Lower leg skin (tissue), 4 donors: ENCODE measurements at regions not wholly inside any gene's neighbourhood (a gene's known extent, or its start where the extent isn't known, plus 50 kb on each side); places are given as distances from the start of the nearest gene placed in this dataset.

Source experiments
- DNase-seq, 2 donors: peaks; one replicate each; pipeline ENCODE4 v3.0.0-alpha.2; 2019; ENCODE audit warnings: low spot score in 2 of 2
- H3K4me3 ChIP-seq: fragments of 200-600 bp; sonication (generic); 2 replicates; pipeline ENCODE4 v1.5.1; 2017; ENCODE audit warnings: mild to moderate bottlenecking, low read depth; ENCODE audit not compliant: poor library complexity, severe bottlenecking
- POLR2A ChIP-seq, 2 donors: fragments of 450-650 bp; IDR thresholded peaks; one replicate each; pipeline ENCODE4 v1.6.1; 2016 to 2017; ENCODE audit warnings: antibody characterized with exemption in 2 of 2, mild to moderate bottlenecking in 1 of 2, moderate library complexity in 1 of 2
- WGBS, 2 donors: methylation state at CpG; one replicate each; pipeline ENCODE4 v1.1.5; 2018; 5-methylcytosine and 5-hydroxymethylcytosine counted together
- intact Hi-C: fragments of 100-400 bp; cut with DNase I; formaldehyde crosslinking; loops from one replicate; pipeline ENCODE4 v1.15.0; 2023; ENCODE audit warnings: low total_unique reads
- TF ChIP-seq, protein P1 (sequence below), 3 donors: fragments of 450-650 bp; IDR thresholded peaks; one replicate each; pipeline ENCODE4 v1.5.1; 2016; ENCODE audit warnings: antibody characterized with exemption in 3 of 3, mild to moderate bottlenecking in 3 of 3, moderate library complexity in 2 of 3

DNA sequence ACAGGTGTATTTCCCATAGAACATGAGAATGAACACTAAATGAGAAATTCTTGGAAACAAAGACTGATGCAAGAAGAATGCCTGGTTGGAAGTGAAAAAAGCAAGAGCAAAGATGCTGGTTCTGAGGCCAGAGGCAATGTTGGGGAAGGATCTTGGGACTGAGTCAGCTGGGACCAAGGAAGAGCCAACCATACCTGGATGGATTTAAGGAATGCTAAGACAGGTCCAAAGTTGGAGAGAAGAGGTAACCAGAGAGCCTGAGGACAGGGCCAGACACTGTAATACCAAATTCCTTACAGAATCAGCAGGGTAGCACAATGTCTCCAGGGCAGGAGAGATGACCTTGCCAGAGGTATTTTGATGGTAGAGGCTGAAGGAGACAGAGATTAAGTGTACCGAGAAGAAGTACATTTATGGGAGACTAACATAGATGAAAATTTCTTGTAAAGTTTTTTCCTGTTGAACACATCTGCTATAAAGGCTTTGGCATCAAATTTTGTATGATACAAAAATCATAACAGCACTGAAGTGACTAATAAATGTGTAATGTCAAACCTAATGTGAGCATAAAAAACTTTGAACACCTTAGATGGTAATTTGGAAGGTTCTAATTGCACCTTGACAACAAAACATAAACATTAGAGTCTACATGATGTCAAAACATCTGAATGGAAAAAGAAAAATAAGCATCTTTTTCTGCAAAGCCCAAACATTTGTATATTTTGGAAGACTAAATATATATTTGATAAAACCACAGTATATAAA is 221.7 kb upstream of the MARCKS start:
- 67 to 69% methylated on average over 1 of the region's 1 CpG for whole genome bisulfite sequencing, 2 donors
- TF ChIP-seq, protein P1, sequence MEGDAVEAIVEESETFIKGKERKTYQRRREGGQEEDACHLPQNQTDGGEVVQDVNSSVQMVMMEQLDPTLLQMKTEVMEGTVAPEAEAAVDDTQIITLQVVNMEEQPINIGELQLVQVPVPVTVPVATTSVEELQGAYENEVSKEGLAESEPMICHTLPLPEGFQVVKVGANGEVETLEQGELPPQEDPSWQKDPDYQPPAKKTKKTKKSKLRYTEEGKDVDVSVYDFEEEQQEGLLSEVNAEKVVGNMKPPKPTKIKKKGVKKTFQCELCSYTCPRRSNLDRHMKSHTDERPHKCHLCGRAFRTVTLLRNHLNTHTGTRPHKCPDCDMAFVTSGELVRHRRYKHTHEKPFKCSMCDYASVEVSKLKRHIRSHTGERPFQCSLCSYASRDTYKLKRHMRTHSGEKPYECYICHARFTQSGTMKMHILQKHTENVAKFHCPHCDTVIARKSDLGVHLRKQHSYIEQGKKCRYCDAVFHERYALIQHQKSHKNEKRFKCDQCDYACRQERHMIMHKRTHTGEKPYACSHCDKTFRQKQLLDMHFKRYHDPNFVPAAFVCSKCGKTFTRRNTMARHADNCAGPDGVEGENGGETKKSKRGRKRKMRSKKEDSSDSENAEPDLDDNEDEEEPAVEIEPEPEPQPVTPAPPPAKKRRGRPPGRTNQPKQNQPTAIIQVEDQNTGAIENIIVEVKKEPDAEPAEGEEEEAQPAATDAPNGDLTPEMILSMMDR (IDR thresholded peaks at IDR 0.05), result no peak
- no peak for TF ChIP-seq POLR2A (IDR thresholded peaks at IDR 0.05)
- intact Hi-C loops, result loop anchor here (10.0 kb wide), 1 partner anchor 219 kb away; the partner anchor contains the start of gene MARCKS
- no peak for DNase-seq
- H3K4me3 ChIP-seq, result no peak overlapping the region

DNA sequence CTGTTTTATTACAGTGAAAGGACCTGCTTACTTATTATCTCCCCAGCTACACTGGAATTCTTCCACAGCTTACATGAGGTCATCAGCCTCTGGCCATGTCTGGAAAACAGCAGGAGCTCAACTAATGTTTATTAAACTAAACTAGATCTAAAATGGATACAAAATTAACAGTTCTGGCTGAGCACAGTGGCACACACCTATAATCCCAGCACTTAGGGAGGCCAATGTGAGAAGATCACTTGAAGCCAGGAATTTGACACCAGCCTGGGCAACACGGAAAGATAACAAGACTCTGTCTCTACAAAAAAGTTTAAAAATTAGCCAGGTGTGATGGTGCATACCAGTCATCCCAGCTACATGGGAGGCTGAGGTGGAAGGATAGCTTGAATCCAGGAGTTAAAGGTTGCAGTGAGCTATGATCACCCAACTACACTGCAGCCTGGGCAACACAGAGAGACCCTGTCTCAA is 220.8 kb upstream of the MARCKS start:
- 46 to 68% methylated on average over 1 of the region's 1 CpG for WGBS, 2 donors
- H3K4me3 ChIP-seq, result no peak overlapping the region
- TF ChIP-seq, protein P1 (IDR thresholded peaks at IDR 0.05), result no peak
- no peak for TF ChIP-seq POLR2A (IDR thresholded peaks at IDR 0.05)
- intact Hi-C loops, result loop anchor here (10.0 kb wide), 1 partner anchor 218 kb away; the partner anchor contains the start of gene MARCKS
- DNase-seq, result no peak

DNA sequence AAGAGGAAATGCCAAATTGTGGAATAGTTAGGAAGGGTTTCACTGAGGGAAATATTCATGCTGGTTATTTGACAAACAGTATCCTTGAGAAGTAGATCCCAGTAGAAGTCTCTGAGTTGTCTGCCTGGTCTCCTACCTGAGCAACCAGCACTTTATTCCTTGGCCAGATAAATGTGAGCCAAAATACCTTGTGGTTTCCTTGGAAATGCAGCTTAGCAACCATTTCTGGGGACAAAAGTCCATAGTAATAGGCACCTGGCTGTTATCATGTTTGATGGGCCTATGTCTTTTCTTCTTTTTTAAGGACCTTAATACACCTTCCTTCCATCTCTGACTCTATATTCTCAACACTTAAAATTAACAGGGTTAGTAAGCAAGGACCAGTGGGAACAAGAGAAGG is 217.1 kb upstream of the MARCKS start:
- intact Hi-C loops, result no loop called here
- no peak overlapping the region for H3K4me3 ChIP-seq
- no peak for TF ChIP-seq POLR2A (IDR thresholded peaks at IDR 0.05)
- TF ChIP-seq, protein P1 (IDR thresholded peaks at IDR 0.05), result no peak
- DNase-seq, result no peak

DNA sequence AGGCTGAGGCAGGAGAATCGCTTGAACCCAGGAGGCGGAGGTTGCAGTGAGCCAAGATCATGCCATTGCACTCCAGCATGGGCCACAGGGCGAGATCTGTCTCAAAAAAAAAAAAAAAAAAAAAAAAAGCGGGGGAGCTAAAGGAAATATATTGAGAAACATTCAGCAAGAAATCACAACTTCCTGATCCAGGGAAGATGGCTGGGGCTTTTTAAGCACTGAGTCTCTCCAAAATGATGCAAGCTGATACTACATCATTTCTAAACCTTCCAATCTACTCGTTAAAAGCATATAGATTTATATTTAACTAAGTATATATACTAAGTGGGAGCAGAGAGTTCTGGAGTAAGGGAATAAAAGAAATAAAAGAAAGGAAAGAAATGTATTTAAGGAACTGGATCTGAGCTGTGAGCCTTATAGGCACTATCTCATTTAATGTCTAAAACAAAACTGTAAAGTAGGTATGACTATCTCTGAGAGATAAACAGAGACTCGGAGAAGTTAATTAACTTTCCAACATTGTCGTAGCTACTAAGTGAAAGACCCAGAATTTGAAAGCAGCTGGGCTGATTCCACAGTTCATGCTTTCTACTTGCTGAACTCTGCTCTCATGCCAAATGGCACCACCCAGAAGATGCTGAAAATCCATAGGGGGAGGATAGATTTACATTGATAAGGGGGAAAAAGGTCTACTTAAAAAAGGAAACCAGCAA is 215.0 kb upstream of the MARCKS start:
- DNase-seq, result no peak
- no peak for TF ChIP-seq POLR2A (IDR thresholded peaks at IDR 0.05)
- TF ChIP-seq, protein P1 (IDR thresholded peaks at IDR 0.05), result no peak
- intact Hi-C loops, result no loop called here
- 76 to 84% methylated on average over 7 of the region's 7 CpGs for WGBS, 2 donors
- no peak overlapping the region for H3K4me3 ChIP-seq

DNA sequence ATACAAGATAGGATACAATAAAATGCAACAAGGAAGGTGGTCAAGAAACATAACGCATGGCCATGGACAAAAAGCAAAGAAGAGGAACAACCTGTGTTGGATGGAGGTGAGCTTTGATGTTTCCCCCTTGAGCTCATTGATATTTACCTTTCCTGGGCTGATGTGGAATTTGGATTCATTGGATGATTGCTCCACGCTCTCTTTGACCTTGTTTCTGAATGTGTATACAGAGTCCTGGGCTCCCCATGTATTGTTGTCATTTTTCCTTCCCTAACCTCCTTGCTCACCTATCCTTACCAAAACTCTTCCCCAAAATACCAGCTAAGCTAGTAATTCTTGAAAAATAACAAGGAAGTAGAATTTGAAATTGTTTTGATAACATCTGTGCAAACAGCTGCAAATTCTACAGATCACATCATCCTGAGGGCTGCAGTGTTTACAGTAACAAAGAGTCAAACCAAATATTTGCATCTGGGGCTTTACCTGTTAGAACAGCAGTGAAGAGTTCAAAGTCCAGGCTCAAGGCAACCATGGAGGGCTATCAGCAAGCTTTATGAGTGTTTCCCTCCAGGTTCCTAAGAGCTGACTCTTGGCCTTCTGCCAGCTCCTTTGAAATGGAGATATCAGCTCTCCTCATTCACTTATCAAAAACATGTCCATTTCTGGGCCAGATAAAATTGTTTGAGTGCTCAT is 214.3 kb upstream of the MARCKS start:
- intact Hi-C loops, result no loop called here
- TF ChIP-seq, protein P1 (IDR thresholded peaks at IDR 0.05), result peak in 1 of 3 donors; percentile 19
- no peak for TF ChIP-seq POLR2A (IDR thresholded peaks at IDR 0.05)
- DNase-seq, result no peak
- 80 to 81% methylated on average over 2 of the region's 2 CpGs for WGBS, 2 donors
- no peak overlapping the region for H3K4me3 ChIP-seq
